ENCODE measurements at regions not wholly inside any gene's neighbourhood (a gene's known extent, or its start where the extent isn't known, plus 50 kb on each side); places are given as distances from the start of the nearest gene placed in this dataset.
"Not testable (repeated sequence)": the region's sequence is repeated elsewhere in the genome, so short reads cannot be mapped to it uniquely, and the experiment has no call there.

- no peak for DNase-seq
- ATAC-seq (replicated peaks in 1 of 2), result no peak
- no peaks in the 10 kb centered on the region for H3K27me3 Mint-ChIP-seq (ENCODE audit: low read depth)
Observed at GRCh38 chr3:27556887-27557286, 72.7 kb upstream of the SLC4A7 start.

DNA sequence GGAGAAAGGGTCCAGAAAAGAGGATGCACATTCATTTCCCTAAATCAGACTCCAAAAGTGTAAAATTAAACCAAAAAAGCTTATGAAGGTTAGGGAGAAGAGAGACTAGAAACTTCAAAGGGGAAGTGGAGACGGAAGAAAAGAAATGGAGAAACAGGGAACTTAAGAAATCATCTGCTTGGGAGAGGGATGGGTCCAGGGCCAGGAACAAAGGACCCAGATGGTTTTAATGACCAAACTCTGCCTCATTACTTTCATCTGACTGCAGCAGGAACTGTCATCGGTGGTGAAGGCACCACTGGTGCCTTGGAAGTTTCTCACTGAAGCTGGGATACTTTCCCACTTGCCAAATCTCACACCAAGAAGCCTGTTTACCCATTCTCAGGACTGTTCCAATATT is 70.5 kb upstream of the SLC4A7 start:
- DNase-seq (no peak), ATAC-seq (replicated peaks in 1 of 2) (no peak)
- H3K36me3 Mint-ChIP-seq (ENCODE audit: insufficient read depth in 2 of 2), result peaks cover 0 to 1% of the 10 kb centered on the region in 2 donors
- H3K4me3 Mint-ChIP-seq, result no peak overlapping the region
- H3K9me3 Mint-ChIP-seq, result peaks cover 3 to 4% of the 10 kb centered on the region in 2 donors
- no peak overlapping the region for H3K27ac Mint-ChIP-seq
- no peaks in the 10 kb centered on the region for H3K4me1 Mint-ChIP-seq (ENCODE audit: low read depth)
- H3K27me3 Mint-ChIP-seq (ENCODE audit: low read depth), result no peaks in the 10 kb centered on the region

More at GRCh38 chr3:27556887-27557286, 72.7 kb upstream of the SLC4A7 start:
- Mint-ChIP-seq H3K4me3 (no peak overlapping the region), H3K27ac (no peak overlapping the region), H3K9me3 (peaks cover 3 to 4% of the 10 kb centered on the region in 2 donors), H3K36me3 (ENCODE audit: insufficient read depth in 2 of 2) (peaks cover 0 to 1% of the 10 kb centered on the region in 2 donors), H3K4me1 (ENCODE audit: low read depth) (no peaks in the 10 kb centered on the region)

DNA sequence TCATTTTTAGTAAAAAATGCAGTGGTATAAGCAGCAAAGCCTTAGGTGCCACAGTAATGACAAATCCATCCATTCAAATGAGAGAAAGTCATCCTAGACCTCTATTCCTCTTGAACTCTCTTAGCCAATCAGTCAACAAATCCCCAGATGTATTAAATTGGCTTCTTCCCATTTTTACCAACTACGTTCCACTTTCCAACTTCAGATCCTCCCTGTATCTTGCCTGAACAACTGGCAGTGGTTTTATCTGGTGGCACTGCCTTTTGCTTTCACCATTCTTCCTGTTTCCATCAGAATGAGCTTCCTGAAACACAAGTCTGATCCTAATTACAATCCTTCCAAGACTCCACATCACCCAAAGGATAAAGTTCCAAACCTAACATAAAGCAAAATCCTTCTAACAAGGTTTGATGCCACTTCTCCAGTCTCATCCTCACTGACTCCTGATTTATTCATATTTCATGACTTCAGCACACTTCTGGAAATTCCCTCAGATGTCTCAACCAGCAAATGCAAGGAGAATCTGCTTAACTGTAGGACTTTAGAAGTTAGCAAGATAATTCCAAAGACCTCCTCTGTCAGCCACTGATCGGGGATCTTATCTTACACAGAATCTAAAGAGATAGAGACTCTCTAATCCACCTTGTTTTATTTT is 69.8 kb upstream of the SLC4A7 start:
- no peak overlapping the region for H3K27ac Mint-ChIP-seq
- peaks cover 0 to 1% of the 10 kb centered on the region in 2 donors for H3K36me3 Mint-ChIP-seq (ENCODE audit: insufficient read depth in 2 of 2)
- H3K27me3 Mint-ChIP-seq (ENCODE audit: low read depth), result no peaks in the 10 kb centered on the region
- H3K4me1 Mint-ChIP-seq (ENCODE audit: low read depth), result no peaks in the 10 kb centered on the region
- ATAC-seq (replicated peaks in 1 of 2), result no peak
- H3K4me3 Mint-ChIP-seq, result no peak overlapping the region
- H3K9me3 Mint-ChIP-seq, result peaks cover 3 to 4% of the 10 kb centered on the region in 2 donors
- no peak for DNase-seq

DNA sequence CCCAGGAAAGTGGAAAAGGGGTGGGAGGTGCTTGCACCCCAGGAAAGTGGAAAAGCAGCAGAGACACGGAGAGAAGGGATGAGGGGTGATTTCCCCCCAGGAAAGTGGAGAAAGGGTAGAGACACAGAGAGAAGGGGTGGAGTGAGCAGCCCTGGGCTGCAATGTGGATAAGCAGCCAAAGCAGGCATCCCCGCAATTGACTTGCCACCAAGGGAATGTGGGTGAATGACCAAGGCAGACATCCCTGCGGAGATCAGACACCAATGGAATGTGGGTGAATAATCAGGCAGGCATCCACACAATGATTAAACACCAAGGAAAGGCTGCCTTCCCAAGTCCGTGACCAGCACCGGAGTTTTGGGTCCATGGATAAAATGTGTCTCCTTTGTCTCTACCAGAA is 68.5 kb upstream of the SLC4A7 start:
- DNase-seq; H3K4me3 Mint-ChIP-seq; ATAC-seq (replicated peaks in 1 of 2); H3K4me1 Mint-ChIP-seq (ENCODE audit: low read depth); H3K9me3 Mint-ChIP-seq; H3K27me3 Mint-ChIP-seq (ENCODE audit: low read depth); H3K27ac Mint-ChIP-seq; H3K36me3 Mint-ChIP-seq (ENCODE audit: insufficient read depth in 2 of 2): not testable (repeated sequence)

- not testable (repeated sequence) for DNase-seq; H3K27ac Mint-ChIP-seq; ATAC-seq (replicated peaks in 1 of 2); H3K4me1 Mint-ChIP-seq (ENCODE audit: low read depth); H3K36me3 Mint-ChIP-seq (ENCODE audit: insufficient read depth in 2 of 2); H3K9me3 Mint-ChIP-seq; H3K4me3 Mint-ChIP-seq; H3K27me3 Mint-ChIP-seq (ENCODE audit: low read depth)
Observed at GRCh38 chr3:27551413-27551812, 67.2 kb upstream of the SLC4A7 start.

DNA sequence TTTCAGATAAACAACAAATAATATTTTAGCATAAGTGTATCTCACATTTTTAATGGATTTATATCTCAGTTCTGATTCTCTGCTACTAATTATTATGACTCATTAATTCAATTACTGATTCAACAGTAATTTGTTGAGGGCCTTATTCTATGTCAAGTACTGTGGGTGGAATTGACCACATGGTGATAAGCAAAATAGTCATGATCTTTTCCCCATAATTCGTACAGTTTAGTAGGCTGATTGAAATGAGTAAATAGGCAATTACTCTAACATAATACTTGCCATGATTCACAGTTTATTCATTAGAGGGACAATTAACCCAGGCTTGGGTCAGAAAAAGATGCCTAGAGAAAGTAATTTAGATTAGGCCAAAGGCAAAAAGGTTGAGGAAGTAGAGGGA is 60.9 kb upstream of the SLC4A7 start:
- peaks cover 6% of the 10 kb centered on the region for H3K4me1 Mint-ChIP-seq (ENCODE audit: low read depth)
- H3K27me3 Mint-ChIP-seq (ENCODE audit: low read depth), result no peaks in the 10 kb centered on the region
- ATAC-seq (replicated peaks in 1 of 2), result no peak
- no peak overlapping the region for H3K4me3 Mint-ChIP-seq
- no peaks in the 10 kb centered on the region for H3K9me3 Mint-ChIP-seq
- H3K36me3 Mint-ChIP-seq (ENCODE audit: insufficient read depth in 2 of 2), result no peaks in the 10 kb centered on the region
- no peak overlapping the region for H3K27ac Mint-ChIP-seq
- no peak for DNase-seq

DNA sequence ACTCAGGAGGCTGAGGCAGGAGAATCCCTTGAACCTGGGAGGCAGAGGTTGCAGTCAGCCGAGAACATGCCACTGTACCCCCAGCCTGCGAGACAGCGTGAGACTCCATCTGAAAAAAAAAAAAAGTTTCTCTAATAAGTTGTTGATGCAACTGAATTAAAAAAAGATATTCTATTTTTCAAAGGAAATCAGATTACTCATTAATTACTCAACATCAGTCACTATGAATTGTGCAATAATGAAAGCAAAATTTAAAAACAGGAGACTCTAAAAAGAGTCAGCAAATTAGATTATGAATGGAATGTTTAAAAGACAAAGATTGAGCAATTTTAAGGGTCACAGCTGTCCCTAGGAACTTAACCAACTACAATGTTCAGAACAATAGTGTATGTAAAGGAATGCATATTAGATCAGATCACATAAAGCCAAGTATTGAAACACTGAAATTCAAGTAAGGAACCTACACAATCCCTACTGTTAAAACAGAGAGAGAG is 60.2 kb upstream of the SLC4A7 start:
- no peaks in the 10 kb centered on the region for H3K9me3 Mint-ChIP-seq
- H3K36me3 Mint-ChIP-seq (ENCODE audit: insufficient read depth in 2 of 2), result no peaks in the 10 kb centered on the region
- peak overlapping the region in 1 of 2 donors; percentile 15 for H3K4me3 Mint-ChIP-seq
- DNase-seq (no peak), ATAC-seq (replicated peaks in 1 of 2) (peak in 1 of 2 donors; percentile 59)
- H3K27me3 Mint-ChIP-seq (ENCODE audit: low read depth), result no peaks in the 10 kb centered on the region
- H3K4me1 Mint-ChIP-seq (ENCODE audit: low read depth), result peaks cover 6% of the 10 kb centered on the region
- peak overlapping the region; percentile 12 for H3K27ac Mint-ChIP-seq

- Mint-ChIP-seq H3K36me3 (ENCODE audit: insufficient read depth in 2 of 2) (no peaks in the 10 kb centered on the region), H3K4me3 (no peak overlapping the region), H3K27me3 (ENCODE audit: low read depth) (no peaks in the 10 kb centered on the region), H3K9me3 (no peaks in the 10 kb centered on the region), H3K4me1 (ENCODE audit: low read depth) (peaks cover 6% of the 10 kb centered on the region), H3K27ac (no peak overlapping the region)
- DNase-seq (no peak), ATAC-seq (replicated peaks in 1 of 2) (no peak)
Observed at GRCh38 chr3:27542476-27542875, 58.3 kb upstream of the SLC4A7 start.

GRCh38 chr3:27540231-27540630 is 56.0 kb upstream of the SLC4A7 start:
- Mint-ChIP-seq H3K4me3 (no peak overlapping the region), H3K4me1 (ENCODE audit: low read depth) (peaks cover 9% of the 10 kb centered on the region), H3K9me3 (no peaks in the 10 kb centered on the region), H3K36me3 (ENCODE audit: insufficient read depth in 2 of 2) (no peaks in the 10 kb centered on the region), H3K27ac (no peak overlapping the region), H3K27me3 (ENCODE audit: low read depth) (no peaks in the 10 kb centered on the region)
- DNase-seq, result no peak
- no peak for ATAC-seq (replicated peaks in 1 of 2)

DNA sequence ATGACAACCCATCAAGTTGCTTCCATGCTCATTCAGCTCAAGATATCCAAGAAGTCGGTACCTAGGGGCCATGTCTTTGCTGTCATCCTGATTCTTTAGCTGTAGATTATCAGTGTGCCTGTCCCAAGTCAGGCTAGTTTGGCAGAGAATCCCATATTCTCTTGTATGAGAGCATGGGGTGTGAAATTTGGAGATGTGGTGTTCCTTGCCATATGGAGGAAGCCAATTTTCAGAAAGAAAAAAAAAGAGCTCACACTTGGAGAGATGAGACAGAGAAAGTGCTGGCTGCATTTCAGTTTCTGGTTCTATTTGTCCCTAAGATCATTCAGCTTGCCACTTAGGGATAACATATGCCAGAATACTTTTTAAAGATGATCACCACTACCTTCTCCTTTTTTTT is 52.3 kb upstream of the SLC4A7 start:
- Mint-ChIP-seq H3K27ac (no peak overlapping the region), H3K36me3 (ENCODE audit: insufficient read depth in 2 of 2) (no peaks in the 10 kb centered on the region), H3K4me1 (ENCODE audit: low read depth) (peaks cover 24% of the 10 kb centered on the region), H3K27me3 (ENCODE audit: low read depth) (no peaks in the 10 kb centered on the region), H3K4me3 (no peak overlapping the region), H3K9me3 (peaks cover 0 to 1% of the 10 kb centered on the region in 2 donors)
- ATAC-seq (replicated peaks in 1 of 2) (no peak), DNase-seq (no peak)

DNA sequence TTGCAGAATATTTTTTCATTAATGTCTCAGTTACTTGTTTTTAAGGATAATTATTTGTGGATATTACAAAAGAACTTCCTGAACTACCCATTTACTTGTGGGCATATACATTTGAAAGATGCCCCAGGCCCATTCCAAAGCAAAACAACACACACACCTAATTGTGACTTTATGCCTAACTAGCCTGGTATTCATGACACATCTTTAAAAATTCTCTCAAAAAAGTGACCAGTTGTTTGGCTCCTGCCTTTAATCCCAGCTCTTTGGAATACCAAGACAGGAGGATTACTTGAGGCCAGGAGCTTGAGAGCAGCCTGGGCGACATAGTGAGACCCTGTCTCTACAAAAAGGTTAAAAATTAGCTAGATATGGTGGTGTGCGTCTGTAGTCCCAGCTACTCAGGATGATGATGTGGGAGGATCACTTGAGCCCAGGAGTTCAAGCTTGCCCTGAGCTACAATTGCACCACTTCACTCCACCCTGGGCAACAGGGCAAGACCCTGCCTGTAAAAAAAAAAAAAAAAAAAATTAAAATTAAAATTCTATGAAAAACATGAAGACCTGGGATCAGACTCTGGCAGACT is 51.7 kb upstream of the SLC4A7 start:
- Mint-ChIP-seq H3K36me3 (ENCODE audit: insufficient read depth in 2 of 2) (no peaks in the 10 kb centered on the region), H3K27me3 (ENCODE audit: low read depth) (no peaks in the 10 kb centered on the region), H3K9me3 (peaks cover 0 to 1% of the 10 kb centered on the region in 2 donors), H3K4me1 (ENCODE audit: low read depth) (peaks cover 24% of the 10 kb centered on the region), H3K4me3 (no peak overlapping the region), H3K27ac (no peak overlapping the region)
- no peak for DNase-seq
- no peak for ATAC-seq (replicated peaks in 1 of 2)

- Mint-ChIP-seq H3K4me1 (ENCODE audit: low read depth) (peaks cover 24% of the 10 kb centered on the region), H3K27me3 (ENCODE audit: low read depth) (no peaks in the 10 kb centered on the region), H3K9me3 (peaks cover 0 to 1% of the 10 kb centered on the region in 2 donors), H3K27ac (peak overlapping the region; percentile 94), H3K4me3 (peak overlapping the region; percentile 70 to 86), H3K36me3 (ENCODE audit: insufficient read depth in 2 of 2) (no peaks in the 10 kb centered on the region)
- peak; percentile 44 to 50 for DNase-seq
- ATAC-seq (replicated peaks in 1 of 2), result peak; percentile 91 to 93
Observed at GRCh38 chr3:27533718-27534573, 49.8 kb upstream of the SLC4A7 start.

Measured in activated T-cell treated with anti-CD3 and anti-CD28 coated beads, Interleukin-2, amount 50 U/mL, for 72 hours (primary cell).